ENCODE measurements at regions not wholly inside any gene's neighbourhood (a gene's known extent, or its start where the extent isn't known, plus 50 kb on each side); places are given as distances from the start of the nearest gene placed in this dataset.

DNA sequence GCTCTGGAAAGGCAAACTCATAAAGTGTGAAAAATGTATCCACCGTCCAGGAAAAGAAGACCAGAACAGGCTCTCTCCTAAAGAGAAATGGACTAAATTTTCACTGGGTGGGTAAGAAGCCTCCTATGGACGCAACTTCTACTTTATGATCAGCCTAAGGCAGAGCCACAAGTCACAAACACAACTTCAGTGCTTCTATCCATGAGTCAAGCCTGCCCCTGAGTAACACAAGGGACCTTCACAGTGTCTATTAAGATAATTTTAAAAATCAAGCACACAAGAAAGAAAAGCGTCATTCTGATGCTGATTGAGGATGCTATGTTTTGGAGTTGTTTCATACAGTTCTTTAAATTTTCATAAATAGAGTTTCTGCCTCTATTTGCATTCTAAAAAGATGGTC, 601.7 kb upstream of the ARID1B start:
- no peak for DNase-seq

DNA sequence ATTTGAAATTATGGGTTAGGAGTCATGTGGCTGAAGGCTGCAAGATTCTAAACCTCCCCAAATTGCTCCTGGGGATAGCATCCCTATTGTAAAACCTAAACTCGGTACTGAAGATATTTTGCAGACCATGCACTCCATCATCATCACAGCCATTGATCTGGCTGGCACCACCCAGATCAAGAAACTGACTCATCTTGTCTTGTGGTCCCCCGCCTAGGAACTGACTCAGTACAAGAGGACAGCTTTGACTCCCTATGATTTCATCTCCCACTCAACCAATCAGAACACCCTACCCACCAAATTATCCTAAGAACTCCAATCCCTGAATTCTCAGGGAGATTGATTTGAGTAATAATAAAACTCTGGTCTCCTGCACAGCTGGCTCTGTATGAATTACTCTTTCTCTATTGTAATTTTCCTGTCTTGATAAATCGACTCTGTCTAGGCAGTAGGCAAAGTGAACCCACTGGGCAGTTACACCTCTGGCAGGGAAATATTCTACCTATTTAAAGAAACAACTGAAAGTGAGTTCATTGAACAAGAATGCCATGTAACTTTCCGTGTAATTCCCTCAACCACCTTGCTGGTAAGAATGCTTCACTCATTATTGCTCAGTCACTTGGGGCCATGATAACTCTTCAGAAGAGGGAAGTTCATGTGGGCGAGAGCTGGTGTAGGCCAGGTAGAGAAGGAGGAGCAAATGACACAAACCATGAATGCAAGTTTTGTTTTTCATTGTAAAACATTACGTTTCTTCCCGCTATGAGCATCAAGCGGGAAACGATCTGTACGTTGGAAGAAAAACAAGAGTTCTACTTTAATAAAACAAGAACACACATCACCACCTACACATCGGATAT, 602.9 kb upstream of the ARID1B start:
- no peak for DNase-seq

DNA sequence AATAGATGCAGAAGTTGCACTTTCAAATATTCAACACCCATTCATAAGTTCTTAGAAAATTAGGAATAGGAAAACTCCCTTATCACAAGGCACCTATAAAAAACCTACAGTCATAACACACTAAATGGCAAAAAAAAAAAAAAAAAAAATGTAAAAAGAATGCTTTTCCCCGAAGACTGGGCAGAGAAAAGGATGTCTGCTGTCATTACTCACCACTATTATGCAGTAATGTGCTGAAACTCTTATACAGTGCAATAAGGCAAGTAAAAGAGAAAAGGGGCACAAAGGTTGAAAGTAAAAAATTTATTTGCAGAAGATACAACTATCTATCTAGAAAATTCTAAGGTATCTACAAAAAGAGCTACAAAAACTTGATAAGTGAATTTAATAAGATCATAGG, 607.8 kb upstream of the ARID1B start:
- DNase-seq = no peak

DNA sequence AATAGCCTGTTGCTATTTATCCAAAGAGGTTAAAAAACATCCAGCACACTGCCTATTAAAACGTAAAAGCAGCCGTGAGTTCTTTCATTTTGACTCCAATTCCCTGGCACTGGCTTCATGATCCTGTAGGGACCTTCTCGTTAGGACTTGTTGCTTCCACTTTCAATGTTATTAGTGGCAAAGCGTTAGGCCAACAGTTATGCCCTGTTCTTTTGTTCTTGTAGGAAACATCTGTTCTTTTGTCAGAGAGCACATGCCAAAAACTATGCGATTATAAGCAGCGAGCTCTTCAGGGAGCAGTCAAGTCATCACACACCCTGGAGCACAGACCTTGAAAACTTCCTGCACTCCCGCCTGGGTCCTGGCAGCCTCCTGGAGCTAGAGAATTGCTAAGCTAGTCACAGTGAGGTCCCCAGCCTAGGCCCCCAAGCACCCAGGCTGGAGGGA, 609.5 kb upstream of the ARID1B start:
- DNase-seq = no peak

DNA sequence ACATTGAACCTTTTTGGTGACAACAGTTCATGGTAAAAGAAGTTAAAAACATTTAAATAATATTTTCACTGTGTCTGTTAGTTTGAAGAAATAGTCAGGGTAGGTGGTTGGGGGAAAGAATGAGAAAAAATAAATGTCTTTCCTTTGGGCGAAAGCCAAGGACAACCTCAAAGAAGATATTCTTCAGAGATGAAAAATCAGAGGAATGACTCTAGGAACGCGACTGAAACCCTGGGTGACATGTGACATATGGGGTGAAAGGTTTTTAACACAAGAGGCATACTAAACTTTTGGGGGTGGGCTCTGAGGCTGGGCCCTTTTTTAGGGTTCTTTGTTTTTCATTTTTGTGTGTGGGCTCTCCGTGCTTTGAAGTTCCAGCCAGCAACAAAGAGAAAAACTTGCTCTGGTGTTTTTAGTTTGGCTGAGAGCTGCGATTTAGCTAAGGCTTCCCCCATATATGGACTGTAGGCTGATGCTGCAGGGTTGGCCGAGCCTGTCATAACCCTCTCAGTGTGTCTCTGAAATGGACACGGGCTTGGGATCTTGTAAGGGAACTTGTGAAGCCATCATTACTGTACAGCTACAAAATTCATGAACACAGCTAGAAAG, 610.1 kb upstream of the ARID1B start:
- no peak for DNase-seq

DNA sequence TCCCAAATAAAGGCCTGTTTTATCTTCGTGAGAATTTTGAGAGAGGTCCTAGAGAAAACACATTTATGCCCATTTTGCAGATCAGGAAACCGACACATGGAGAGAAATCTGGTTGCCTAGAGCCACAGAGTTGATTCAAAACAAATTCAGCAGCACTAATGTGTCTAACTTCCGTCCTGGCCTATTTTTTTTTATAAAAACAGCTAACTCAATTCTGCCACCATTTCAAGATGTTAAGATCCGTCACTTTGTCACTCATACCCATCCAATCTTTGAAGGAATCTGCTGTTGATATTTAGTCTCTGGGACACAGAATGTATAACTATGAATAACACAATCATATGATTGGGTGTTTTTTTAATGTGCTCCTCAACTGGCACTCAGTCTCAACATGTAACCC, 611.1 kb upstream of the ARID1B start:
- DNase-seq = peak in 1 of 2 donors; percentile 18

DNA sequence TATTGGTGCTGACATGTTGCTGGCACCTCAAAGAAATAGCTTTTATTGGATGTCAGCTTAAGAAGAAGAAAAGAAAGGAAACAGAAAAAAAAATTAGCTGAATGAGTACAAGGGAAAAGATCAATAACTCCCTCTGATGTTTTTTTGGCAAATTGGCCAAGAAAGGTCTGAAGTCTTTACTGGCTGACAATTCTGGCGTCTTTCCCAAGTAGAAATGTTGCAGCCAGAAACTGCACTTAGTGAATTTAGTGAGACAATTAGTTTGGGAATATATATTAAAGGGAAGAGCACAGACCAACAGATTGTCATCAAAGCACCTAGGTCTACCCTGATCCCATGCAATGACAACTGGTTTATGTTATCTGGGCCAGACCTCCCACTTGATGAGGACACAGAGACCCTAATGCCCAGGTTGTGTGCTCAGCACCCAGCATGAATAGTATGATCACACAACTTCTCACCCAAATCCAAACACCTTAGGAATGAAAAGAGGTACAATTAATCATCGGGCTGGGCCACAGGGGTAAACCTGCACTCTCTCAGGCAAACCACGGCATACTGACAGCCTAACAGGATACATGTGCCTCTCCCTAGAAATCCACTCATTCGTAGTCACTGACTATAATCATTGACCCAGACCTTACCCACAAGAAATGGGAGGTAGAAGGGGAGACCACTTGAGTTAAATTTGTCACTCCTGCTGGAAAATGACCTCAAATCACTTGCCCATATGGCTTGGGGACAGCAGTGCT, 612.3 kb upstream of the ARID1B start:
- no peak for DNase-seq

DNA sequence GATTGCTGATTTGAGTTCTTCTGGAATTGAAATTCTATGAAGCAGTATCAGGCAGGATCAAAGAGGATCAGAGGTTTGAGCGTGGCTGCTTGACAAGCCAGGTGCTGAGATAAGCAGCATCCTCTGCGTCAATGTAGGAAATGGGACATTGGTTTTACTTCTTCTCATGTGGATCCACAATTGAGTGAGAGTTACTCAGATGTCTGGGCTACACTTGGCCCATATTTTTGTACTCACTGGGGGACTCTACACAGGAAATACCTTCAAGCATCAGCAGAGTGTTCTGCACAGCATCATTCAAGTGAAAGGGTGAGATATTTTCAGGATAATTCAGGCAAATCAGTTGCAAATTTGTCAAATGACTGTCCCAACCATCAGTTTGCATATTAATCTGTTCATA, 613.9 kb upstream of the ARID1B start:
- DNase-seq = peak; percentile 8 to 27

DNA sequence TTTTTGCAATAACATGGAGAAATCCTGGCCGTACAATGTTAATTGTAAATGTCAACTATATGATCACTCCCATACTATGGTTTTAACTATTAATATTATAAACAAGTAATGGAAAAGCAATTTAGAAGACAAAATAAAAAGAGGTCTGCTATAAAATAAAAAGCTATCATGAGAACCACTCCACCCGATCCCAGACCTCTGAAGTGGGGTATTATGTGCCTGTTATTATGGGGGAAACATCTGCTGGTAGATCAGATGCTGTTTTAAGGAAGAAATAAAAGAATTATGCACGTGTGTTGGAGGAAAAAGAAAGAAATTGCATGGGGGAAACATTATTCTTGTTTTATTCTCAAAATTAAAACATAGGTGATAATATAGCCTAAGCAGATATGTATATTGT, 615.7 kb upstream of the ARID1B start:
- no peak for DNase-seq

DNA sequence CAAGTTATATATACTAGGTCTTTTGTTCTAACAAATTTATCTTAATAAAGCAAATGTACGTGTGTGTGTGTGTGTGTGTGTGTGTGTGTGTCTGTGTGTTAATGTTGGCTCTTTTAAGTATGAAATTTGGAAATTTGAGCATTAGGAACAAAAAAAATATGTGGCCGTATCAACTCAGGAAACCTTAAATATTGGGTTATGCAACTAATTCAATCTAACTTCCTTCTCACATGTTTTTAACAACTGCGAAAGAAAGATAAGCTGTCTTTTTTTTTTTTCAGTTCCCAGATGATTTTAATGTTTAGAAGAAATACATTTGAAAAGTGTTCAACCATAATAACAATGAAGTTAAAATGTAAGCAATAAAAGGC, 616.4 kb upstream of the ARID1B start:
- no peak for DNase-seq

DNA sequence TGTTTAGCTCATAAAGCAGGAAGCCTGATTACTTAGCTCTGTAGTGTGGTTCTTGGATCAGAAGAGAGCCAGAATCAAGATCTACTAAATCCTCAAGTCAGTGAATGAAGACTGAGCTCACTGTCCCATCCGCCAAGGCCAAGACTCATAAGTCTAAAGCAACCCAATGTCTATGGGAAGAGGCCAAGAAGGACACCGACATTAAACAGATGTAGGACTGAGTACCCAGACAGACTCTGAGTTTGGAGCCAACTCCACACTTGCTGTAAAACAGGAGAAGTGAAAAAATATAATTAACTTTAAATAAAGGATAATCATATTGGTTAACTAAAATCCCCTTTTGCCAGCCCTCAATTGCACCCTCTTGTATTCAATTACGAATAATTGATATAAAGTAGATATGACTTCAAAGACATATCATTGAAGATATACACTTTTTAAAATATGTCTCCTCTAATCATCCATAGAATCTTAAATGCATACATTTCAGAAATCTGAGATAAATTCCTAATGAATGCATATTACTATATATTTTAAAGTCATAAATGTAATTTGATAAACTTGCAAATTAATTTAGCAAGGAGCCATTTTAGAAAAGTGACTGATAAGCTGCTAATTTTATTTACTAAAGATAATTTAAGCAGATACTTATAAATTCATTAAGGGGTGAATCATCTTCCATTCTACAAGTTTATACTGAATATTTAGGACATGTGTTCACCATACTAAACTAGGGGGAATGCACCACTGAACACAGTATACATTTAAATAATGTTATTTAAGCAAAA, 617.0 kb upstream of the ARID1B start:
- DNase-seq = no peak

DNA sequence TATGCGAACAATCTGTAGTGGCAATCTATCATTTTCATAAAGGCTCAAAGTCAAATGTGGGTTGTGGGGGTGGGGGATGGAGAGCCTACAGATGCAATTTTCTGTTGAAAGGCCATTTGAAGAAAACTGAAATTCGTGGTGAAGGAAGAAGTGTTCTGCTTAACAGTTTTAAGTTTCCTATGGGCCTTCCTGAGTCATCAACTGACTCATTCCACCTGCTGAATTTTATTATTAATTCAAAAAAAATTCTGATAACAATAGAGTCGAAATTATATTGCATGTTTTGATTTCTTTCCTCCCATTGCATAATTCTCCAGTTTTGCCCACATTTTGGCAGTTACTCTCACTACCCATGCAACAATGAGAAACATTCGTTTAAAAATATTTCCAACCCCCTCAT, 622.3 kb upstream of the ARID1B start:
- DNase-seq = no peak

DNA sequence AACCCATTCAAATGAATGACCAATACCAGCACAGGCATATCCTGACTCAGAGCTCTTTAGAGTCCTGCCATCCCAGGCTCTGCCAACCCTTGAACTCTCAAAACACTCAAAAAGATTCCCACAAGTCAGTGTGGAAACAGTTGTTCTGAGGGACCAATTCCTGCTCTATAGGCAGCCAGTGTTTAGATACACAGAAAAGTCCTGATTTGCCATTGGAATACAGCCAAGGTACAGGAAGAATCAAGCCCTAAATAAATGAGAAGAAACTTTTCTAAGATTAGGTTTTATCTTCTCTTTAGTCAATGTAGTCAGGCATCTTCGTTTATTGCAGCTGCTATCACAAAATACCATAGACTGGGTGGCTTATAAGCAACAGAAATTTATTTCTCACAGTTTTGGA, 626.8 kb upstream of the ARID1B start:
- DNase-seq = no peak

DNA sequence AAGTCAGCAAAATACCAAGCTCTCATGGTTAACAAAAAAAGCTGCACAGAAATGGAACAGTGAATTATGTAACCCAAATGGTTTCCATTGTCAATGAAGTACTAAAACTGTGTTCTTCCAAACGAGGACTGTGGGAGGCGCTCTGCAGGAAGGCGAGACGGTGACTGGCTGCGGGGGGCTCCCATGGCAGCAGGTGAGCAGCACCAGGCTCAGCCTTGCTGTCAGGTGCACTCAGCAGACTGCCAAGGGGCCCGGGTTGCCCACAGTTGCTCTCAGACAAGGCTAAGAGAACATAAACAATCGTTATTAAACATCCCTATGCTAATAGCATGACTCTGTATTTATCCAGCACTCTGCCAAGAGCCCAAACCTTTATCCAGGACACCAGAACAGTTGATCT, 630.3 kb upstream of the ARID1B start:
- no peak for DNase-seq

DNA sequence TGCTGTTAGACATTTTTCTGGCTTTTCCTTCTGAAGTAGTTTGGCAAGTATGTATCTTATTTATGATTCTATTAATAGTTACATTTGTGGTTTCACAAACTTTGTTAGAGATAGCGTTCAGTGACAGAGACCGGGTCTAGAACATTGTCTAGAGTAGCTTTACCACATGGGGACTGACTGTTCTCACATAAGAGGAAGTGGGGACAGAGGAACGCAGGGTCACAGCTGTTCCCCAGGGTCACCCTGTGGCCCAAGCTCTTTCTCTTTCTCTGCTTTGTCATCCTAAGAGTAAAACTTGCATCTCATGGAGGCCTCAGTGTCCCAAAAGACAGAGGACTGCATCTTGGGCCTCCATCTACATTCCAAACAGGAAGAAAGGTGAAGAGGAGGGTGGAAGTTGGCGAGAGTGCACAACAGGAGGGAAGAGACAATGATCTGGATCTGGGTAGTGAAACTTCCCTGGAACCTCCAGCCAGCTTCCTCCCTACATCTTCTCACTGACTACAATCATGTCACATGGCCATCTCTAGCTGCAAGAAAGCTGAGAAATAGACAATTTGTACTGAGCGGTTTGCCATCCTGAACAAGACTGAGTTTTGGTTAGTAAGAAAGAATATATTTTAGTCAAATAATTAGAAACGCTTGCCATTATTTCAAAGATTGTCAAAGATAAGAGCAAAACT, 645.8 kb upstream of the ARID1B start:
- DNase-seq = peak in 1 of 2 donors; percentile 17

DNA sequence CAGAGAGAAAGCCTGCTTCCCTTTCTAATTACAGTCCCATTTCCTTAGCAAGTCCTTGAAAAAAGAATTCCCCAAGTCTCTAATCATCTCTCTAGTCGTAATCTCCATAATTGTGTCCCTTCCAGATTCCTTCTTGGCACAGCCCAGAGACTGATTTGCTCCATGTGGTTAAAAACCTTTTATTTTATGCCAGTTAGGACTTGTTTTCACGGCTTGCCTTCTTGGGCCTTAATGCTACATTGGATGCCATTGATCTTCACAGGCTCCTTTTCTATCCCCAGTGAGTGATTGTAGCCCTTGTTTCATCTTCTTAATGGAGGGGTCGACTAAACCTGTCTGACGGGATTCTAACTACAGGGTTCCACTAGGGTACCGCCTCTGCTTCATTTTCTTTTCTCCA, 650.6 kb upstream of the ARID1B start:
- DNase-seq = no peak

DNA sequence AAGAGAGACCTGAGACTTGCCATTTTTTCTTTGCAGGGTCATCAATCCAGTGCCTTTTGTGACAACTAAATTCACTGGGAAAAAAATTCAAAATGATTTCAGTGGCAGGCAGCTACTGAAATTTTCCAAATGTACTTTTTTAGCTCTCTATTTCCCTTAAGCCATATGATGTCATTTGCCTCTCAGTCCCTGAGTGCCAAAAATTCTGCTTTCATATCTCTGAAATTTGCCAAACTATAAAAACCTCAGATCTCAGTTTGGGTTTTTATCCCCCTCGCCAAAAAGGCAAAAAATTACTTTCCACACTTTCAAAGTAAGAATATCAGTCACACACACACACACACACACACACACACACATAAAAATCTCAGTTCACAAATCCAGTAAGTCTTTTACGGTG, 651.3 kb upstream of the ARID1B start:
- no peak for DNase-seq

DNA sequence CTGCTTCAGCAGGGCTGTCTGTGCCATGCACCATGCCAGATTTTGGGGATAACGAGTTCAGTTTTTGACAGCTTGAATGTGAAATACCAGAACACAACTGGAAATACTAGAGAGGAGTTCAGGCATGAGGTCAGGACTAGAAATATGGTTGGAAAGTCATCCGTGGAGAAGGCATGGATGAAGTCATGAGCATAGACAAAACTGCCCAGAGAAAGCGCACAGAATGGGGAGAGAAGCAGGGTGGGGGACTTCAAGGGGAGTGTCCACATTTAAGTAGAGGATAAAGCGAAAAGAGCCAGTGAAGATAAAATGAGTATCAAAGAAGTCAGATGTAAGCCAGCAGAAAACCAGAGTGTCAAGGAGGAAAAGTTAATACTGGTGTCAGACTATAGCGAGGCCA, 653.4 kb upstream of the ARID1B start:
- no peak for DNase-seq

DNA sequence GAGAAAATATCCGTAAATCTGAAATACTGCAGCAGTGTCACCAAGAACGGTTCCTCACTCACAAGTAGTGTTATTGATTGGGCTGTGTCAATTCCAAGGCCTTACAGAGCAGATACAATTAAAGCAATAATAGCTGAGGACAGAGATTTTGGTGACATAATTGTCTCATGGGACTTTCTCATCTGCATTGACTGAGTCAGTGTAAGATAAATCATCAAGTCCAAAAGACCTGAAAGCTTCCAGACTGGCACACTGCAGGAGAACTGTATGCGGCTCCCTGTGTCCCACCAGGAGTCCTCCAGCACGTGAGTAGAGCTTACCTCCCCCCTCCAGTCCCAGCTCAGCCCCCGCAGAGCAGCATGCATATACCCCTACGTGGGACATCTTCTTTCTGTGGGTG, 655.2 kb upstream of the ARID1B start:
- DNase-seq = no peak

DNA sequence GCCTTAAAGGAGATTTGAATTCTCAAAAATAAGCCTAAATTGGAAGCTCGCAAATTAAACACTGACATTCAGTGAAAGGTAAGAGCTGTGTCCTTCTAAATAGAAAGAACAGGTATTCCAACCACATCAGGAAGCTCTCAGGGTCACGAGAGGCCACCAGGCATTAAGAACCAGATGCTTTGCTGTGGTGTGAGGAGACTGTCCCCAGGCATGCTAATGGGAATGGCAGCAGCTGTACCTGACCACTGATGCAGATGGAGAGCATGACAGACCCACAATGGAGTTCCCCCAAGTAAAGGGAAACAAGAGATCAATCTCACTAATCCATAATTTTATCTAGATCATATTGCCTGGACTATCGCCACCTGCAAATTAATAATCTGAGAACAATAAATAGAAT, 658.9 kb upstream of the NOX3 start:
- no peak for DNase-seq

DNA sequence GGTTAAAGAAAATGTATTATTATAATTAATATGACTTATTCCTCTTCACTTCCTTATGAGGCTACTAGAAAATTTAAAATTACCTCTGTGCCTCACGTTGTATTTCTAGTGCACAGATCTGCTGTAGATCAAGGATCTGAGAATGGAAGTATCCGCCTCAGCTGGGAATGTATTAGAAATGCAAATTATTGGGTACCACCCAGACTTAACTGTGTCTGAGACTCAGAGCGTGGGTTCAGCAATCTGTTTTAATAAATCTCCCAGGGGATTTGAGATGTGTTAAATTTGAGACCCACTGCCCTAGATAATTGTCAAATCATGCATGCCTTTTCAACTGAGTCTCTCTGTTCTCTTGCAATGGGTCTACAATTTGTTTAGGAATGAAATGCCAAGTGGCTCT, 658.0 kb upstream of the NOX3 start:
- DNase-seq = no peak

DNA sequence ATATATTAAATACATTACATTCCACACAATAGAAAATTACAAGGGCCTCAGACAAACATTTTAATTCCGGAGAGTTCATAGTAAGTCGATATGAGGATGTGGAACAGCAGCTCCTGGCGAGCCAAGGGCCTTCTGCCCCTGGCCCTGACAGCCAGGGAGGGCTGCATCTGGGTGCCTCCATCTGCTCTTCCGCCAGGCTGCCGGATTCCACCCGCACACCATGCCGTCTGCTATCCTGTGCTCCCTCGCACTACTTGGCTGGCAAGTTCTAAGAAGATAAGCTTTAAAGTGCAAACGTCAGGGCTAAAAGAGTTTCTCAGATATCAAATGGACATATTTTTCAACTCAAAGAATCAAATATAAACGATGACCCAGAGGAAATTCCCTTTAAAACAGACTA, 656.3 kb upstream of the NOX3 start:
- no peak for DNase-seq

DNA sequence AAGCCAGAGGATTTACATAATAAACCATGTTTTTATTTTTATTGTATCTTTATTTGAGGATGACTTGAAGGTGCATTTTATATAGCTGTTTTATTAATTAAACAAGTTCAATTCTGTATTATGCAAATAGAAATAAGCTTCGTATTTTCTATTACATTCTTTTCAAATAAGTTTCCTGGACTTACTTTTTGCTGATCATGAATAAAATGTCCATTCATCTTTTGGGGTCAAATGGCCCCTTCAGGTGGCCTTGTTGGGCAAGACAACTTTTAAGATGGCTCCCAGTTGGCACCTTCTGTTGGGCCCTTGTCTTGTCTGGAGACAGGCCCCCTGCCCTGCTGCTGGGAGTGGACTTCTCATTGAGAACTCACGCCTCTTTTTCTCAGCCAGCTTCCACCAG, 654.6 kb upstream of the NOX3 start:
- no peak for DNase-seq

Data from CD4-positive, alpha-beta T cell treated with Interleukin-1 beta for 1 hour (primary cell).